Neural progenitor cell (in vitro differentiated cells): ENCODE measurements at regions not wholly inside any gene's neighbourhood (a gene's known extent, or its start where the extent isn't known, plus 50 kb on each side); places are given as distances from the start of the nearest gene placed in this dataset.

Source experiments
- DNase-seq: peaks from one replicate; pipeline ENCODE4 v3.0.0-alpha.2; 2016; ENCODE audit warnings: low spot score
- H2AFZ ChIP-seq: fragments of 200-600 bp; sonication (generic); replicated peaks from 2 replicates; pipeline ENCODE4 v1.6.1; 2016; ENCODE audit warnings: antibody characterized with exemption
- H3F3A ChIP-seq: fragments of 200-600 bp; sonication (generic); 2 replicates; pipeline ENCODE4 v1.6.1; 2016; ENCODE audit warnings: antibody characterized with exemption, low read depth
- H3K27ac ChIP-seq: fragments of 200-600 bp; sonication (generic); 2 replicates; pipeline ENCODE4 v1.5.1; 2016; ENCODE audit warnings: mild to moderate bottlenecking
- H3K27me3 ChIP-seq: fragments of 200-600 bp; sonication (generic); 2 replicates; pipeline ENCODE4 v1.6.1; 2016; ENCODE audit warnings: mild to moderate bottlenecking, moderate library complexity
- H3K36me3 ChIP-seq: fragments of 200-600 bp; sonication (generic); 2 replicates; pipeline ENCODE4 v1.5.1; 2016
- H3K4me1 ChIP-seq: fragments of 200-600 bp; sonication (generic); 2 replicates; pipeline ENCODE4 v1.6.1; 2016; ENCODE audit warnings: mixed run types
- H3K4me2 ChIP-seq: fragments of 200-600 bp; sonication (generic); 2 replicates; pipeline ENCODE4 v1.6.1; 2016
- H3K4me3 ChIP-seq: fragments of 200-600 bp; sonication (generic); 2 replicates; pipeline ENCODE4 v1.5.1; 2016
- H3K79me2 ChIP-seq: fragments of 200-600 bp; sonication (generic); 2 replicates; pipeline ENCODE4 v1.6.1; 2016; ENCODE audit warnings: low read depth
- H3K9ac ChIP-seq: fragments of 200-600 bp; sonication (generic); 2 replicates; pipeline ENCODE4 v1.6.1; 2016
- H3K9me3 ChIP-seq: fragments of 200-600 bp; sonication (generic); 2 replicates; pipeline ENCODE4 v1.5.1; 2016; ENCODE audit warnings: low read depth
- H4K20me1 ChIP-seq: fragments of 200-600 bp; sonication (generic); 2 replicates; pipeline ENCODE4 v1.6.1; 2016; ENCODE audit warnings: low read depth
- H3K27ac Mint-ChIP-seq: 3 replicates; pipeline ENCODE4 v1.8.0; 2021; ENCODE audit warnings: mixed read lengths
- H3K27me3 Mint-ChIP-seq: 2 replicates; pipeline ENCODE4 v1.8.0; 2022; ENCODE audit warnings: low read depth, mild to moderate bottlenecking, inconsistent platforms, moderate library complexity, mixed read lengths; ENCODE audit not compliant: insufficient read depth
- H3K36me3 Mint-ChIP-seq: 3 replicates; pipeline ENCODE4 v1.8.0; 2021; ENCODE audit warnings: mixed read lengths
- H3K4me1 Mint-ChIP-seq: 3 replicates; pipeline ENCODE4 v1.8.0; 2021; ENCODE audit warnings: mixed read lengths
- H3K4me3 Mint-ChIP-seq: 3 replicates; pipeline ENCODE4 v1.8.0; 2021; ENCODE audit warnings: mild to moderate bottlenecking, moderate library complexity, mixed read lengths
- H3K9me3 Mint-ChIP-seq: 3 replicates; pipeline ENCODE4 v1.8.0; 2020; ENCODE audit warnings: mixed read lengths
- CTCF ChIP-seq: fragments of 200-600 bp; sonication (generic); IDR thresholded peaks from 2 replicates; pipeline ENCODE4 v1.5.1; 2017; ENCODE audit warnings: antibody characterized with exemption, mild to moderate bottlenecking
- EZH2 ChIP-seq: fragments of 200-600 bp; sonication (generic); IDR thresholded peaks from 2 replicates; pipeline ENCODE4 v1.6.1; 2017; ENCODE audit warnings: antibody characterized with exemption, mild to moderate bottlenecking, moderate library complexity
- EZH2phosphoT487 ChIP-seq: fragments of 200-600 bp; sonication (generic); IDR thresholded peaks from 2 replicates; pipeline ENCODE4 v1.6.1; 2017; ENCODE audit warnings: antibody characterized with exemption

- Histone ChIP-seq H3K4me1 (no peaks in the 10 kb centered on the region), H3K4me2 (no peak overlapping the region), H3K27me3 (no peaks in the 10 kb centered on the region), H3K4me3 (no peak overlapping the region), H3K9me3 (no peaks in the 10 kb centered on the region), H3K36me3 (no peaks in the 10 kb centered on the region), H3K27ac (no peak overlapping the region), H3K79me2 (no peaks in the 10 kb centered on the region), H3F3A (no peaks in the 10 kb centered on the region), H3K9ac (no peak overlapping the region), H2AFZ (no peak overlapping the region), H4K20me1 (no peaks in the 10 kb centered on the region)
- Mint-ChIP-seq H3K4me1 (no peaks in the 10 kb centered on the region), H3K27me3 (no peaks in the 10 kb centered on the region), H3K9me3 (no peaks in the 10 kb centered on the region), H3K27ac (no peak overlapping the region), H3K36me3 (no peaks in the 10 kb centered on the region), H3K4me3 (no peak overlapping the region)
- DNase-seq, result no peak
- TF ChIP-seq EZH2phosphoT487 (no peak), EZH2 (no peak), CTCF (no peak)
These were observed 87.9 kb upstream of the SPAG17 start for GRCh38 chr1:118272884-118273283.

- no peaks in the 10 kb centered on the region for H3K9me3 Mint-ChIP-seq
- Histone ChIP-seq H3K9me3 (no peaks in the 10 kb centered on the region), H3K4me3 (no peak overlapping the region), H3K4me1 (no peaks in the 10 kb centered on the region), H3K27ac (no peak overlapping the region), H3K4me2 (no peak overlapping the region), H3K27me3 (no peaks in the 10 kb centered on the region), H2AFZ (no peak overlapping the region), H4K20me1 (no peaks in the 10 kb centered on the region), H3K79me2 (no peaks in the 10 kb centered on the region), H3K36me3 (no peaks in the 10 kb centered on the region), H3F3A (no peaks in the 10 kb centered on the region), H3K9ac (no peak overlapping the region)
- TF ChIP-seq EZH2, result no peak
- no peak for TF ChIP-seq CTCF
- TF ChIP-seq EZH2phosphoT487, result no peak
- H3K36me3 Mint-ChIP-seq, result no peaks in the 10 kb centered on the region
- no peaks in the 10 kb centered on the region for H3K27me3 Mint-ChIP-seq
- H3K27ac Mint-ChIP-seq, result no peak overlapping the region
- DNase-seq, result no peak
- H3K4me1 Mint-ChIP-seq, result no peaks in the 10 kb centered on the region
- H3K4me3 Mint-ChIP-seq, result no peak overlapping the region
These were observed 86.9 kb upstream of the SPAG17 start for GRCh38 chr1:118271883-118272282.

GRCh38 chr1:118269598-118269997, 84.6 kb upstream of the SPAG17 start:
- H3K4me3 Mint-ChIP-seq, result no peak overlapping the region
- H3K4me1 ChIP-seq, result no peaks in the 10 kb centered on the region
- no peak for TF ChIP-seq EZH2
- no peak for TF ChIP-seq CTCF
- TF ChIP-seq EZH2phosphoT487, result no peak
- no peaks in the 10 kb centered on the region for H3K27me3 Mint-ChIP-seq
- no peaks in the 10 kb centered on the region for H3K36me3 Mint-ChIP-seq
- H3K9ac ChIP-seq, result no peak overlapping the region
- H3K9me3 ChIP-seq, result no peaks in the 10 kb centered on the region
- no peaks in the 10 kb centered on the region for H3K27me3 ChIP-seq
- H3K36me3 ChIP-seq, result no peaks in the 10 kb centered on the region
- H4K20me1 ChIP-seq, result no peaks in the 10 kb centered on the region
- H3F3A ChIP-seq, result no peaks in the 10 kb centered on the region
- no peak overlapping the region for H3K27ac Mint-ChIP-seq
- H3K4me1 Mint-ChIP-seq, result no peaks in the 10 kb centered on the region
- DNase-seq, result no peak
- no peak overlapping the region for H2AFZ ChIP-seq
- H3K9me3 Mint-ChIP-seq, result no peaks in the 10 kb centered on the region
- H3K4me3 ChIP-seq, result no peak overlapping the region
- H3K27ac ChIP-seq, result no peak overlapping the region
- no peak overlapping the region for H3K4me2 ChIP-seq
- H3K79me2 ChIP-seq, result no peaks in the 10 kb centered on the region

GRCh38 chr1:118266436-118266835, 81.4 kb upstream of the SPAG17 start:
- Histone ChIP-seq H3K79me2 (no peaks in the 10 kb centered on the region), H3K36me3 (no peaks in the 10 kb centered on the region)

More at GRCh38 chr1:118266436-118266835, 81.4 kb upstream of the SPAG17 start:
- Histone ChIP-seq H3K4me2 (no peak overlapping the region), H3K27ac (no peak overlapping the region), H3K27me3 (no peaks in the 10 kb centered on the region), H3K9ac (no peak overlapping the region), H3F3A (no peaks in the 10 kb centered on the region), H3K9me3 (no peaks in the 10 kb centered on the region), H4K20me1 (no peaks in the 10 kb centered on the region), H3K4me3 (no peak overlapping the region), H2AFZ (no peak overlapping the region), H3K4me1 (no peaks in the 10 kb centered on the region)
- Mint-ChIP-seq H3K4me1 (no peaks in the 10 kb centered on the region), H3K27me3 (no peaks in the 10 kb centered on the region), H3K36me3 (no peaks in the 10 kb centered on the region), H3K27ac (no peak overlapping the region), H3K4me3 (no peak overlapping the region), H3K9me3 (no peaks in the 10 kb centered on the region)
- TF ChIP-seq CTCF, result no peak
- TF ChIP-seq EZH2, result no peak
- TF ChIP-seq EZH2phosphoT487, result no peak
- DNase-seq, result no peak
